ENCODE measurements at regions not wholly inside any gene's neighbourhood (a gene's known extent, or its start where the extent isn't known, plus 50 kb on each side); places are given as distances from the start of the nearest gene placed in this dataset.

- TF ChIP-seq TAF1 (IDR thresholded peaks at IDR 0.05; ENCODE audit: borderline replicate concordance, insufficient read depth, low read length): no peak
- TF ChIP-seq SIN3A (IDR thresholded peaks at IDR 0.05; ENCODE audit: borderline replicate concordance, insufficient read depth, low read length): no peak
- peak; percentile 98 to 100 for TF ChIP-seq REST (IDR thresholded peaks at IDR 0.05; ENCODE audit: insufficient read depth in 1 of 2, low read depth in 2 of 2, low read length in 2 of 2)
Observed at GRCh38 chr20:58048096-58048702, 180.3 kb downstream of the ANKRD60 start.

DNA sequence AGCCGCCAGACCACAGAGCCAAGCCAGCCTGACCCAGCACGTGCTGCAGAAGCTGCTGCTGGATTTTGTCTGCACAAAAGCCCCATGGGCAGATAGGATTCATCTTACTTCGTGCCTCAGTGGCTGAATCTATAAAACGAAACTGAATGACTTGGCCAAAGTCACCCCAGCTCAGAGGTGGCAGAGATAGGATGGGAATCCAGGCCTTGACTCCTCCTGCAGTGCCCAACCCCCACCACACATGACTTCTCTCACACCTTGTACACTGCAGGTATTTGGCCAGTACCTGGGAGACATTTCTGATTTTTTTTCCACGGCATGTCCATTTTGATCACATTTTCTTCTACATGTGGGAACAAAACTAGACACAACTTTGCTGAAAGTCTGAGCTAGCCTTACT lies 182.1 kb downstream of the ANKRD60 start:
- TF ChIP-seq TAF1 (IDR thresholded peaks at IDR 0.05; ENCODE audit: borderline replicate concordance, insufficient read depth, low read length) (no peak), REST (IDR thresholded peaks at IDR 0.05; ENCODE audit: insufficient read depth in 1 of 2, low read depth in 2 of 2, low read length in 2 of 2) (no peak), POLR2AphosphoS5 (IDR thresholded peaks at IDR 0.05; ENCODE audit: low read depth, low read length) (no peak)

DNA sequence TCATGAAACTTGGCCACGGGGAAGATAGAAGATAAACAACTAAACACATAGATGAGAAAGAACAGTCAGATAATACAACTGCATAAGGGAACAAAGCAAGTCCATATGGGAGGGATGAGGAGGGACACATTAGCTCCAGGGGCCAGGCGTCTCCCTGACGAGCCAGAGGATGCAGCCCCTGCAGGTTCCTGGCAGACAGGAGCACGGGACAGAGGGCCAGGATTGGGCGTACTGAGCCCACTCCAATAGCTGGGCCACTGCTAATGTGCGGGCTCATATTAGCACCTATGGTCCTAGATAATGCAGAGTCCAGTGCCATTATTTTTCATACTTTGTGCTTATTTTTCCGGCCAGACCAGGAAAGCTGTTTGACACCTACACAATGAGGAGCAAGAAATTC lies 182.9 kb downstream of the ANKRD60 start:
- no peak for TF ChIP-seq POLR2AphosphoS5 (IDR thresholded peaks at IDR 0.05; ENCODE audit: low read depth, low read length)
- no peak for TF ChIP-seq FOXP2 (optimal IDR thresholded peaks at IDR 0.05; ENCODE audit: borderline replicate concordance, extremely low read depth, extremely low read length, insufficient read depth)
- no peak for TF ChIP-seq REST (IDR thresholded peaks at IDR 0.05; ENCODE audit: insufficient read depth in 1 of 2, low read depth in 2 of 2, low read length in 2 of 2)
- no peak for TF ChIP-seq SIN3A (IDR thresholded peaks at IDR 0.05; ENCODE audit: borderline replicate concordance, insufficient read depth, low read length)
- no peak for TF ChIP-seq TAF1 (IDR thresholded peaks at IDR 0.05; ENCODE audit: borderline replicate concordance, insufficient read depth, low read length)

DNA sequence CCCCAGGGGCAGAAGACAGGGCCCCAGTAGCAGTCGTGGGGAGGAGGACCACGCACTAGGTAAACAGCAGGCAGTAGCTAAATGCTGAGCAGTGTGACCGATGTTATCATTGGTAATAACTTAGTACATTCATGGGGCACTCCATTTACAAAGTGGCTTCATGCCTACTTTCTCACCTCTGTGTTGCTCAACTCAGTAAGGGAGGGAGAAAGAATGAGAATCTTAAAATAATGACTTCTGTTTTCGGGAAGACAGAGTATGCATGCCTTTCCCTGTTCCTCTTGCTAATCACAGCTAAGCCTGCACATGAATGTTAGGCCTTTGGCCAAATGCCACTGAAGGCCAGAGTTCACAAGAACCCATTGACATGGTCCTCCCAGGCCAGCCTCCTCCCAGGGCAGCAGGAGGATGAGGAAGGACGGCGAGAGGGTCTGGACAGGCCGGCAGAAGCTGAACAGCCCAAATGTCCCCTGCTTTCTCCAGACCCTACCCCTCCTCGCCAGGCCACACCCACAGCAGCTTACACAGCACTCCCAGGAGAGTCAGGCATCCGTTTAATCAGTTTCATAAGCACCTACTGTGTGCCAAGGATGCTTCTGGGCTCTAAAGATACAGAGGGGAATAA lies 183.4 kb downstream of the ANKRD60 start:
- no peak for TF ChIP-seq FOXP2 (optimal IDR thresholded peaks at IDR 0.05; ENCODE audit: borderline replicate concordance, extremely low read depth, extremely low read length, insufficient read depth)
- TF ChIP-seq REST (IDR thresholded peaks at IDR 0.05; ENCODE audit: insufficient read depth in 1 of 2, low read depth in 2 of 2, low read length in 2 of 2): no peak
- no peak for TF ChIP-seq POLR2AphosphoS5 (IDR thresholded peaks at IDR 0.05; ENCODE audit: low read depth, low read length)
- TF ChIP-seq SIN3A (IDR thresholded peaks at IDR 0.05; ENCODE audit: borderline replicate concordance, insufficient read depth, low read length): no peak
- no peak for TF ChIP-seq TAF1 (IDR thresholded peaks at IDR 0.05; ENCODE audit: borderline replicate concordance, insufficient read depth, low read length)

GRCh38 chr20:58044286-58044685 lies 184.2 kb downstream of the ANKRD60 start:
- TF ChIP-seq SIN3A (IDR thresholded peaks at IDR 0.05; ENCODE audit: borderline replicate concordance, insufficient read depth, low read length) (no peak), TAF1 (IDR thresholded peaks at IDR 0.05; ENCODE audit: borderline replicate concordance, insufficient read depth, low read length) (no peak), REST (IDR thresholded peaks at IDR 0.05; ENCODE audit: insufficient read depth in 1 of 2, low read depth in 2 of 2, low read length in 2 of 2) (no peak), POLR2AphosphoS5 (IDR thresholded peaks at IDR 0.05; ENCODE audit: low read depth, low read length) (no peak), FOXP2 (optimal IDR thresholded peaks at IDR 0.05; ENCODE audit: borderline replicate concordance, extremely low read depth, extremely low read length, insufficient read depth) (no peak)
